Tibial nerve (tissue), 4 donors: ENCODE measurements at regions not wholly inside any gene's neighbourhood (a gene's known extent, or its start where the extent isn't known, plus 50 kb on each side); places are given as distances from the start of the nearest gene placed in this dataset.
"Not testable (repeated sequence)": the region's sequence is repeated elsewhere in the genome, so short reads cannot be mapped to it uniquely, and the experiment has no call there.

ENCODE experiments used
- DNase-seq, 2 donors: peaks; one replicate each; pipeline ENCODE4 v3.0.0-alpha.2; 2019; ENCODE audit warnings: low spot score in 2 of 2
- H3K27ac ChIP-seq, 4 donors: fragments of 200-600 bp; sonication (generic) in 3 of 4; one replicate each; pipeline ENCODE4 v1.5.1; 2017 to 2019; ENCODE audit warnings: mild to moderate bottlenecking in 1 of 4
- H3K27me3 ChIP-seq, 2 donors: fragments of 200-600 bp; sonication (generic) in 1 of 2; one replicate each; pipeline versions ENCODE4 v1.5.1 to v1.6.0; 2017 to 2019
- H3K36me3 ChIP-seq, 3 donors: fragments of 200-600 bp; sonication (generic); one replicate each; pipeline ENCODE4 v1.5.1; 2018 to 2019
- H3K4me1 ChIP-seq, 4 donors: fragments of 200-600 bp; sonication (generic) in 3 of 4; one replicate each; pipeline ENCODE4 v1.5.1; 2017 to 2019
- H3K4me3 ChIP-seq, 4 donors: fragments of 200-600 bp; sonication (generic) in 3 of 4; one replicate each; pipeline ENCODE4 v1.5.1; 2017 to 2019; ENCODE audit warnings: mild to moderate bottlenecking in 1 of 4, moderate library complexity in 1 of 4
- H3K9me3 ChIP-seq, 4 donors: fragments of 200-600 bp; sonication (generic) in 3 of 4; one replicate each; pipeline ENCODE4 v1.5.1; 2017 to 2019
- CTCF ChIP-seq, 5 experiments: fragments of 200-600 bp in 3 of 5; fragments of 450-650 bp in 2 of 5; sonication (generic) in 3 of 5; IDR thresholded peaks; one replicate each; pipeline ENCODE4 v1.5.1; 2016 to 2019; ENCODE audit warnings: antibody characterized with exemption in 5 of 5, mild to moderate bottlenecking in 3 of 5, moderate library complexity in 2 of 5
- EP300 ChIP-seq, 2 donors: sonication (generic); formaldehyde crosslinking; IDR thresholded peaks; one replicate each; pipeline ENCODE4 v1.6.1; 2017; ENCODE audit warnings: antibody characterized with exemption in 2 of 2, mild to moderate bottlenecking in 1 of 2
- POLR2A ChIP-seq, 2 donors: fragments of 450-650 bp; IDR thresholded peaks; one replicate each; pipeline ENCODE4 v1.6.1; 2017; ENCODE audit warnings: antibody characterized with exemption in 2 of 2, mild to moderate bottlenecking in 2 of 2, moderate library complexity in 2 of 2
- WGBS, 2 donors: methylation state at CpG; one replicate each; pipeline ENCODE4 v1.1.5; 2018; 5-methylcytosine and 5-hydroxymethylcytosine counted together

- no peaks in the 10 kb centered on the region for H3K9me3 ChIP-seq
- TF ChIP-seq POLR2A (IDR thresholded peaks at IDR 0.05) (no peak), CTCF (IDR thresholded peaks at IDR 0.05) (no peak), EP300 (IDR thresholded peaks at IDR 0.05) (no peak)
- H3K27me3 ChIP-seq, result no peaks in the 10 kb centered on the region
- H3K36me3 ChIP-seq, result no peaks in the 10 kb centered on the region
- no peak for DNase-seq
- no peaks in the 10 kb centered on the region for H3K4me1 ChIP-seq
- H3K4me3 ChIP-seq, result no peak overlapping the region
- H3K27ac ChIP-seq, result no peak overlapping the region
These were observed 391.1 kb downstream of the IPO8 start for GRCh38 chr12:30304528-30304927.

GRCh38 chr12:30301291-30301690, 394.4 kb downstream of the IPO8 start:
- H3K27me3 ChIP-seq, result no peaks in the 10 kb centered on the region
- H3K4me1 ChIP-seq, result no peaks in the 10 kb centered on the region
- H3K36me3 ChIP-seq, result no peaks in the 10 kb centered on the region
- TF ChIP-seq CTCF (IDR thresholded peaks at IDR 0.05) (no peak), EP300 (IDR thresholded peaks at IDR 0.05) (no peak), POLR2A (IDR thresholded peaks at IDR 0.05) (no peak)
- no peak for DNase-seq
- H3K9me3 ChIP-seq, result no peaks in the 10 kb centered on the region
- WGBS, 2 donors, result 90 to 95% methylated on average over 2 of the region's 2 CpGs
- no peak overlapping the region for H3K4me3 ChIP-seq
- no peak overlapping the region for H3K27ac ChIP-seq

GRCh38 chr12:30296486-30296885, 399.2 kb downstream of the IPO8 start:
- H3K4me1 ChIP-seq, result no peaks in the 10 kb centered on the region
- no peak for TF ChIP-seq CTCF (IDR thresholded peaks at IDR 0.05)
- TF ChIP-seq EP300 (IDR thresholded peaks at IDR 0.05), result no peak
- no peak for TF ChIP-seq POLR2A (IDR thresholded peaks at IDR 0.05)
- 54 to 61% methylated on average over 8 of the region's 8 CpGs for WGBS, 2 donors

GRCh38 chr12:30286345-30286926, 409.2 kb downstream of the IPO8 start:
- no peak overlapping the region for H3K4me3 ChIP-seq

More at GRCh38 chr12:30296486-30296885, 399.2 kb downstream of the IPO8 start:
- H3K36me3 ChIP-seq, result no peaks in the 10 kb centered on the region
- H3K27ac ChIP-seq, result no peak overlapping the region
- no peaks in the 10 kb centered on the region for H3K27me3 ChIP-seq
- H3K9me3 ChIP-seq, result no peaks in the 10 kb centered on the region
- no peak for DNase-seq
- no peak overlapping the region for H3K4me3 ChIP-seq

GRCh38 chr12:30278401-30278800, 417.3 kb downstream of the IPO8 start:
- H3K27me3 ChIP-seq, result no peaks in the 10 kb centered on the region
- H3K36me3 ChIP-seq, result no peaks in the 10 kb centered on the region
- H3K4me3 ChIP-seq, result no peak overlapping the region
- no peak overlapping the region for H3K27ac ChIP-seq
- DNase-seq, result no peak
- H3K9me3 ChIP-seq, result no peaks in the 10 kb centered on the region
- no peak for TF ChIP-seq EP300 (IDR thresholded peaks at IDR 0.05)
- no peak for TF ChIP-seq CTCF (IDR thresholded peaks at IDR 0.05)
- TF ChIP-seq POLR2A (IDR thresholded peaks at IDR 0.05), result no peak
- no peaks in the 10 kb centered on the region for H3K4me1 ChIP-seq

More at GRCh38 chr12:30286345-30286926, 409.2 kb downstream of the IPO8 start:
- TF ChIP-seq EP300 (IDR thresholded peaks at IDR 0.05), result no peak
- no peak for TF ChIP-seq POLR2A (IDR thresholded peaks at IDR 0.05)
- peak in 2 of 5 experiments; percentile 11 to 12 for TF ChIP-seq CTCF (IDR thresholded peaks at IDR 0.05)
- no peaks in the 10 kb centered on the region for H3K9me3 ChIP-seq
- no peaks in the 10 kb centered on the region for H3K27me3 ChIP-seq
- no peaks in the 10 kb centered on the region for H3K36me3 ChIP-seq
- H3K4me1 ChIP-seq, result no peaks in the 10 kb centered on the region
- WGBS, 2 donors, result 29 to 38% methylated on average over 1 of the region's 1 CpG
- DNase-seq, result no peak
- no peak overlapping the region for H3K27ac ChIP-seq

- H3K27ac ChIP-seq, DNase-seq, H3K27me3 ChIP-seq, H3K36me3 ChIP-seq, H3K4me1 ChIP-seq, H3K4me3 ChIP-seq: not testable (repeated sequence)
- 0 to 88% methylated on average over 1 of the region's 1 CpG for WGBS, 2 donors
- peaks cover 0 to 12% (median 0%) of the 10 kb centered on the region in 4 donors for H3K9me3 ChIP-seq
These were observed 423.2 kb downstream of the IPO8 start for GRCh38 chr12:30272515-30272914.
